MV-4-11 (cell line): ENCODE measurements at regions not wholly inside any gene's neighbourhood (a gene's known extent, or its start where the extent isn't known, plus 50 kb on each side); places are given as distances from the start of the nearest gene placed in this dataset.

Experiments
- DNase-seq: peaks from one replicate; lab custom pipeline; 2025; lab: John Stamatoyannopoulos, UW

GRCh38 chr13:99027661-99028425 is 50.0 kb upstream of the DOCK9 start:
- no peak for DNase-seq

GRCh38 chr13:99028890-99029289 is 51.0 kb upstream of the DOCK9 start:
- peak; percentile 39 for DNase-seq

DNA sequence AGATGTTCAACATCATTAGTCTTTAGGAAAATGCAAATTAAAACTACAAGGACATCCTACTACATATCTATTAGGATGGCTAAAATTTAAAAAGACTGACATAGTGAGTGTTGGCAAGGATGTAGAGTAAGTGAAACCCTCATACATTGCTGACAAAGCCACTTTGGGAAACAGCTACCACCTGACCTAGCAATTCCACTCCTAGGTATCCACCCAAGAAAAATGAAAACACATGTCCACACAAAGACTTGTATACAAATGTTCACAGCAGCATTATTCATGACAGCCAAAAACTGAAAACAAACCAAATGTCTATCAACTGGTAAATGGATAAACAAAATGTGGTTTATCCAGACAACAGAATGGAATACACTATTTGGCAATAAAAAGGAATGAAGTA is 51.7 kb upstream of the DOCK9 start:
- DNase-seq: no peak

DNA sequence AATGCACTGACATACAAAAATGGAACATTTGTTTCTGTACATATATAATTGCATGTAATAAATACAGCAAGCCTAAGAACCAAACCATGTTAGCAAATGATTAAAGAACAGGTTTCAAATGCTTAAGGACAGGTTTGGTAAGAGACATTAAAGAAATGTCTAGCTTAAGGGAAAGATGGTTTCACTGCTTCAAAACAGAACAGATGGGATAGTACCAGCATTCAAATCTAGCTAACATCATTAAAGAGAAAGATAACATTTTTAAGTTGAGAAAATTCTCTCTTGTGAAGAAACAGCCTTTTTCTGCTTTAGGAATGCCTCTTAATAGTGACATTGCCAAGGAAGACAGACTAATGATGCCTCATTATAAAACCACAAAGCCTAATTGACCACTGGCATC is 52.5 kb upstream of the DOCK9 start:
- DNase-seq: no peak

GRCh38 chr13:99031832-99032231 is 54.0 kb upstream of the DOCK9 start:
- DNase-seq: no peak

- peak; percentile 2 for DNase-seq
Observed at GRCh38 chr13:99033814-99034213, 56.0 kb upstream of the DOCK9 start.

- DNase-seq: no peak
Observed at GRCh38 chr13:99034333-99035085, 56.6 kb upstream of the DOCK9 start.

- no peak for DNase-seq
Observed at GRCh38 chr13:99035715-99036114, 57.9 kb upstream of the DOCK9 start.

DNA sequence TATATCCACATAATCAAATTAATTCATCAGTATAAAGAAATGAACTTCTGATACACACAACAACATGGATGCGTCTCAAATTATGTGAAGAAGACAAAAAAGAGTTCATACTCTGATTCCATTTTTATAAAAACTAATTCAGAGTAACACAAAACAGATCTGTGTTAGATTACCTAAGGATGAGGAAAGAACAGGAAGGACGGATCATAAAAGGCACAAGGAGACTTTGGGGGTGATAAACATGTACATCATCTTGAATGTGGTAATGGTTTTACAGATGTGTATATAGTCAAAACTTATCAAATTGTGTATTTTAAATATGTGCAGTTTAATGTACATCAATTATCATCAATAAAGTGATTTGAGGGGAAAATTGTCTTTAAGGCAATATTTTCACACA is 59.9 kb upstream of the DOCK9 start:
- no peak for DNase-seq

DNA sequence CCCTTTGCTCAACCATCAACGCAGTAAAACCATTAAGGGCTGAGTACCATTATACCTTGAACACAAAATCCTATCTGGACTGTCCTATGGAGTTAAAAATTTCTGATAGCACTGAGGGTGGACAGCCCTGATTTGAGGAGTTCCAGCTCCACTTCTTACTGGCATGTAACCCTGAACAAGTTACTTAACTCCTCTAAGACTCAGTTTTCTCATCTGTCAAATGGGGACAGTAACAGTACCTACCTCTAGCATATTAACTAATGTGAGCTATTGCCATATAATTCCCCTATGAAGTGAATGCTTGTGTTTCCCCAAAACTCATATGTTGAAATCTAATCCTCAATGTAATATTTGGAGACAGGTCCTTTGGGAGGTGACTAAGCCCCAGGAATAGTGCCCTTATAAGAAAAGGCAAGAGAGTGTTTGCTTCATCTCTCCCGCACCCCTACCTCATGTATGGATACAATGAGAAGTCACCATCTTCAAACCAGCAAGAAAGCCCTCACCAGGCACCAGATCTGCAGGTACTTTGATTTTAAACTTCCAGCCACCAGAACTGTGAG is 61.9 kb upstream of the DOCK9 start:
- DNase-seq: no peak

- DNase-seq: no peak
Observed at GRCh38 chr13:99040536-99041131, 62.8 kb upstream of the DOCK9 start.

- DNase-seq: no peak
Observed at GRCh38 chr13:99041337-99041736, 63.5 kb upstream of the DOCK9 start.

GRCh38 chr13:99041788-99042187 is 63.9 kb upstream of the DOCK9 start:
- DNase-seq: no peak

- DNase-seq: no peak
Observed at GRCh38 chr13:99042521-99043250, 64.8 kb upstream of the DOCK9 start.

GRCh38 chr13:99043831-99044231 is 66.0 kb upstream of the DOCK9 start:
- DNase-seq: no peak

GRCh38 chr13:99044764-99045163 is 66.9 kb upstream of the DOCK9 start:
- no peak for DNase-seq

DNA sequence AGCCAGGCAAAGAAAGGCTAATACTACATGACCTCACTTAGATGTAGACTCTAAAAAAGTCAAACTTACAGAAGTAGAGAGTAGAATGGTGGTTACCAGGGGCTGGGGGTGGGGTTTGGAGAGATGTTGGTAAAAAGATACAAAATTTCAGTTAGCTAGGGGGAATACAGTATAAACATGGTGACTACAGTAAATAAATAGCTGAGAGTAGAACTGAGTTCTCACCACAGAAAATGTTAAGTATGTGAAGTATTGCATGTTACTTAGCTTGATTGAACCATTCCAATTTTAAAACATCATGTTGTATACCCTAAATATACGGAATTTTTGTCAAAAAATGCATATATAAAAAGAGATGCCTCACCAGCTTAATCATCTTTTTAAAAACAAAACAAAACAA is 67.5 kb upstream of the DOCK9 start:
- no peak for DNase-seq

GRCh38 chr13:99046851-99047250 is 69.0 kb upstream of the DOCK9 start:
- DNase-seq: no peak

DNA sequence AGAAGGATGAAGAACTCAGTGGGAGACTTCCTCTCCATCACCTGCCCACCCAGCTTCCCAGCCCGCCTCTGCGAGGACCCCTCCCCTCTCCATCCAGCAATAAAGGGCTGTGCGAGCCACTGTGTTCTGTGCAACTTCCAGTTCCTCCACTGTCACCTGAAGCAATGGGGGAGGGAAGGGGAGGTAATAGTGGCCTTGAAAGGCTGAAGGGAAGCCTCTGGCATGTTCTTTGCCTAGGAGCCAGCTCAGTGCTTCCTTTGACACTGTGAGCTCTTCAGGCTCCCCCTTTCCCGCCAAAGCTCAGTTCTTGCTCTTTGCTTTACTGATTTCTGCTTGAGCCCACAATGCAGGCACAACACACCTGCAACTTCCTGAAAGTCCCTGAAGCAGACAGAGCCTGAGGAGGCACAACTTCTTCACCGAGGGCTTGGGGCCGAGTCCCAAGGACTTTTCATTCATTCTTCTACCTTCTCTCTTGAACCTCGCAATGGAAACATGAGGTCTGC is 73.2 kb upstream of the DOCK9 start:
- DNase-seq: no peak

DNA sequence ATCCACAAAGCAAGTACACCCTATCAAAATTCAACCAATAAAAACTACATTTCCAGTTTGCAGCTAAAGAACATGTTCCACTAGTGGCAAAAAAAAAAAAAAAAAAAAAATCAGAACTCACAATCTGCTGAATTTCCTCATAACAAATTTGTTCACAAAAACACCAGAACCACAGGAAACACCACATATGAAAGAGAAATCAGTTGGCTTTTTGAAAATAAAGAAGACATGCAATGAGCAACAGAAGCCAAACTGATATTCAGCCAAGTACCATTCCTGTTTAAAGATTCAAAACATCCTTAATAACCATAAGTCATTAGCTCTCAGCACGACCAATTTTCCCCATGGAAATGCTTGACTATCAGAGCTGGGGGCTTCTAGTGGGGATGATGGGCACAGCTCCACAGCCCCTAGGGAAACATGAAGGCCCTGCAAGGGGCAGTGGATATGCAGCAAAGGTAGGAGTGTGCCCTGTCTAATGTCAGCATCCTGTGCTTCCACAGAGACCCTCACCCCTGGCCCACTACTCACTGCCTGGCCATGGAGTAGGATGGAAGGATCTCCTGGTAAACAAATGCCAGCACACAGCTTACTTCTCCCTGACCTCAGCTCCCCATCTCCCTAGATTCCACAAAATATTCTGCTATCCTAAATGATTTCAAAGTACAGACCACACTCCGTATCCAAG is 74.0 kb upstream of the DOCK9 start:
- peak; percentile 24 for DNase-seq

DNA sequence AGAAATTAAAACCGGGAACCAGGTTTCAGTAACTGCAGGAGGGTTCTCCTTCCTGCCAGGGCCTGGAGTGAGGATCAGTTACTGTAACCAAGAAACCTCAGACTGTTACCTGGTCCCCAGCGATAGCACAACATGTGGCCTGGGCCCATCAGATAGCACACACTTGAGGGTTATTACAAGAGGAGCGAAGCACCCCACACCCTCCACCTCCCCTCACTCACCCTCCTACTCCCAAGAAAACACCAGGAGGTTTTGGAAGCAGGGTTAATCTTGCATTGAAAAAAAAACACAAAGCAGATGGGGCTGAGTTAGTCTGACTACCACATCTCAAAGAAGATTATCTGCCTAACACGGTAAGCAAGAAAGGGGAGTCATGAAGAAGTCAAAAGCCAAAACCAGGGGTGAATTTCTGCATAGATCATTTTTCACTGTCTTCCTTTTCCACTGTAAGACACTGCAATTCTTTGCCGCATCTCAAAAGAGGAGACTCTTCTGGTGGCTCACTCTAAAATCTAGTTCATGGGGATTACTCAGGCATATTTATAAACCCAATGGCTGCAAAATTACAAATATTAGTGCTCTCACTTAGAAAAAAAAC is 75.9 kb upstream of the DOCK9 start:
- DNase-seq: no peak
